ENCODE measurements at regions not wholly inside any gene's neighbourhood (a gene's known extent, or its start where the extent isn't known, plus 50 kb on each side); places are given as distances from the start of the nearest gene placed in this dataset.
"Not testable (repeated sequence)": the region's sequence is repeated elsewhere in the genome, so short reads cannot be mapped to it uniquely, and the experiment has no call there.

- in situ Hi-C loops (cut with HindIII; ENCODE audit: low sequenced_read_pairs) = no loop called here
Observed at GRCh38 chr6:93183531-93183972, 235.8 kb downstream of the EPHA7 start.

DNA sequence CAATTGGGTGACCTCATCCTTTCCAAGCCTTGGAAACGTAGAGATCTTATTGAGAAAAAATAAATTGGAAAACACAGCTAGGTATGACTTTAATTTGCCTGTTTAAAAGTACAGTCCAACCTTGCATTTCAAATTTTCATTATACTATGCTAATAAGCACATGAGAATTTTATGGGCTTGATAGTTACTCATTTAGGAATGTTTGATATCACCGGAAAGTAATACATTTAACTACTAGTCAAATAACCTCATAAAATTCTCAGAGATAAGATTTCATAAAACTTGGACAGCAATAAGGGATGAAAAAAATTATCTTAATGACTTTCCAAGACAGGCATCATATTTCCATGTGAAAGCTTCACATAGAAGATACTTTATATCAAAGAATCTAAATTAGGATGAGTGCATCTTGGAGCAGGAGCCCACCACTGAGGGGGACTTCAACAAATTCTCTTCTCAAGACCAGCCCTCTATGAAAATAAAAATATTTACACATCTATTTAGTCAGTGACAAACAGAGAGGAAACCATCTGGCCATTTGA, 236.3 kb downstream of the EPHA7 start:
- in situ Hi-C loops (cut with HindIII; ENCODE audit: low sequenced_read_pairs) = no loop called here

GRCh38 chr6:93177918-93178317, 241.4 kb downstream of the EPHA7 start:
- in situ Hi-C loops (cut with HindIII; ENCODE audit: low sequenced_read_pairs) = no loop called here

DNA sequence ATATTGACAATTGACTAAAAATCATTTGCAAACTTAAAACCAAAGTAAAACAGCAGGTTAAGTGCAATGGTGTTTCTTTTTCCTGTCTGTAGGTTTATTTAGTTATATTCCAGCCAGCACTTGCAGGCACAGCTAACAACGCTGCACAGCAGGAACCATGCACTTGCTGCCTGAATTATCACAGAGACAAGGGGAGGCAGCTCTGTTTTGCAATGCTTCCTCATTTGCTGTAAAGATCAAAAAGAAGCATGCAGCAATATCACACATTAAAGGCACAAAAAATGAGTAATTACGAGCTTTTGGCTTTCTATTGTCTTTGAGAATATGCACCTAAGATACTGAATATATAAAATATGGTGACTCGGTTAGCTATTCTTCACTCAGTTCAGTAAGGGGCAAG, 241.9 kb downstream of the EPHA7 start:
- in situ Hi-C loops (cut with HindIII; ENCODE audit: low sequenced_read_pairs) = no loop called here

DNA sequence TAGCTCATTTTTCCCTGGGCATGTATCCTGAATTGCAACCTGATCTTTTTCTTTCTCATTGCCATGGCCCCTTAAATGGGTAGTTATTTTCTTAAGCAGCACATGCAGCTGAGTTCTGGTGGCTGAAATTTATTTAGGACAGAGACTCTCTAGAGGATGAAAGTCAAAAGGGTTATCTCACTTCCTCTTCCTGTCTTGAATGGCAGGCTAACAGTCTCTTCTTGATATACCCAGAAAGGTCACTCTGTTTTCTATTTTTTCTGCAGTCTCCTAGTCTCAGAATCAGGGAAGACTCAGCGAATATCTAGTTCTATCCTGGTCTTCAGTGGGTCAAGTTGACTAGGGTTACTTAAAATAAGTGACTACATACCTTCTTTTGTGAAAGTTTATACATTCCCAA, 243.3 kb downstream of the EPHA7 start:
- in situ Hi-C loops (cut with HindIII; ENCODE audit: low sequenced_read_pairs) = no loop called here

- in situ Hi-C loops (cut with HindIII; ENCODE audit: low sequenced_read_pairs) = not testable (repeated sequence)
Observed at GRCh38 chr6:93173573-93173972, 245.8 kb downstream of the EPHA7 start.

DNA sequence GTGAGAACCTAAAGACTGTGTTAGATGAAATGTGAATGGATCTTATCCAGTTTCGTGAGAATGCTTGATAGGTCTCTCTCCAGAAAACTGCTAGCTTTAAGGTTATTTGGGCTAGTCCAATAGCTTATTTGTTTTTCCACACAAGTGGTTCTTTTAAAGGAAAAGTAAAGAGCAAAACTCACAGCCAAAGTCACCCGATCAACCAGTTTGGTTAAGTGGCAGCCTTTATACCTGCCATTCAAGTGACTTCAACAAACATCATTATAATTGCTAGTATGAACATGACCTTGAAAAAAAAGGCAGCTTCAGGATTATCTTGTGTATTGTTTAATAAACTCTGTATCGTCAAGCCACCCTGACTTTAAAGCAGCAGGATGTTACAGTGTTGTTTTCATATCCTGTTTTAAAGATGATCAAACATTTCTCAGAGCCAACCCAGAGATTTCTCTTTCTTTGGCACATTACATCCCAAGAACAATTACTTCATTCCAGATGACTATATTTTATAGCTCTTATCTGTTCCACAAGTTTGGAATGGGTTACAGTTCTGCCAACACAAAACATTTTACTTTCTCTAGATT, 253.4 kb downstream of the EPHA7 start:
- in situ Hi-C loops (cut with HindIII; ENCODE audit: low sequenced_read_pairs) = no loop called here

- in situ Hi-C loops (cut with HindIII; ENCODE audit: low sequenced_read_pairs) = no loop called here
Observed at GRCh38 chr6:93164781-93165180, 254.6 kb downstream of the EPHA7 start.

- in situ Hi-C loops (cut with HindIII; ENCODE audit: low sequenced_read_pairs) = no loop called here
Observed at GRCh38 chr6:93163146-93163545, 256.2 kb downstream of the EPHA7 start.

DNA sequence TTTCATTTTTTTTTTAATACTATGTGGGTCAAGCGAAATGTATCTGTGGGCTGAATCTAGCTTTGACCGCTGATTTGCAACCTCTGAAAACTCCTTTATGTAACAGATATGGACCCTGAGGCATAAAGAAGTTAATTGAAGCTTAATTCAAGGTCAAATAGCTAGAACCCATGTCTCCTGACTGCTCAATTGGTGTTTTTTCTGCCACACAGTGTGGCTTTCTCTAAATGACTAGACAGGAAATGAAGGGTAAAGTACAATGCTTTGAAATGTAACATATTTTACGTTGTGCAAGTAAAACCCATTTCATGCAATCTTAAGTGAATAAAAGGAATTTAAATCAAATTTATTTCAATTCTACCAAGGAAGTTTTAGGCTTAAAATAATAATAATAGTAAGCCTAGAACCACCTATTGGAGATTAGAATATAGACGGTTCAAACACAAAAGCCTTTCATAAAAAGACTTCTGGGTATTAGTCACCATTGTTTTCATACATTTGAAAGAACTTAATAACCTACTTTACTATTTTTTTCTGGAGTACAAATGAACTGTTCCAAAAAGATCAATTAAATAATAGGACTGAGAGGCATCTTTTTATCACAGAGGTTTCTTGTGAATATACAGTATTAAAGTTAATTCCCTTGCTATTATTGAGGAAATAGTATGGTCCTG, 279.8 kb downstream of the EPHA7 start:
- in situ Hi-C loops (cut with HindIII; ENCODE audit: low sequenced_read_pairs) = no loop called here

DNA sequence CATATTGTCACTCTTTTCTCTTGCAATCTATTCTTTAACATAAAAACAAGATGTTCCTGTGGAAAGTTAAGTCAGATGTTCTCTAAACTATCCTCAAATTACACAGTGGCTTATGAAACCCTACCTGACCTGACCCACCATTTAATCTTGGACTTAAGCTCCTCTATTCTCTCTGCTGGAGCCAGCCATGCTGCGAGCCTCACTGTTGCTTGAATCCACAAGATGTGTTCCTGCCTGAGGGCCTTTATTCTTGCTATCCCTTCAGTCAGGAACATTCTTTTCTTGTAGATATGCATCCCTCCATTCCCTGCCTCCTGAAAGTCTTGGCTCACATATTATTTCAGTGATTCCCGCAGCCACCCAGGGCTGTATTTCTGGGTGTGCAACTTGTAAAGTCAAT, 283.2 kb downstream of the EPHA7 start:
- in situ Hi-C loops (cut with HindIII; ENCODE audit: low sequenced_read_pairs) = no loop called here

GRCh38 chr6:93124006-93124632, 295.2 kb downstream of the EPHA7 start:
- in situ Hi-C loops (cut with HindIII; ENCODE audit: low sequenced_read_pairs) = no loop called here

GRCh38 chr6:93123585-93123984, 295.8 kb downstream of the EPHA7 start:
- in situ Hi-C loops (cut with HindIII; ENCODE audit: low sequenced_read_pairs) = no loop called here

DNA sequence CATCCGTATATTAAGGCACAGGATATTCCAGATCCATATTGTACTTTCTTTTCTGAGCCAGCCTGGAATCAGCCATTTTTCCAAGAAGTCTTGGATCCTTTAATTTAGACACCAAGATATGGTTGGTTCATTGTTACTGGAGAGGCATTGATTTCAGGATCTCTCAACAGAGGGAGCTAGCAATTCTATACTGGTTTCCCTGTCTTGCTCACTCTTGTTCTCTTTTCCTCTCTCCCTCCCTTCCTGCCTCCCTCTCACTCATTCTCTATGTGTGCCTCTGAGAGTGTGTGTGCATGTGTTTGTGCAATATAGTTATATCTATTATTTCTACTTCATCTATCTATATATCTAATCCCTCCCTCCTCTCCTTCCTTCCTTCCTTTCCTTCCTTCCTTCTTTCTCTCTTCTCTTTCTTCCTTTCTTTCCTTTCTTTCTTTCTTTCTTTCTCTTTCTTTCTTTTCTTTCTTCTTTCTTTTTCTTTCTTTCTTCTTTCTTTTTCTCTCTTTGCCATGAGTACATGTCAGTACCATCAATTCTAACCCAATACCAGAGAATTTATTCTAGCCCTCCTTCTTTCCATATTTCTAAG, 299.1 kb downstream of the EPHA7 start:
- in situ Hi-C loops (cut with HindIII; ENCODE audit: low sequenced_read_pairs) = no loop called here

DNA sequence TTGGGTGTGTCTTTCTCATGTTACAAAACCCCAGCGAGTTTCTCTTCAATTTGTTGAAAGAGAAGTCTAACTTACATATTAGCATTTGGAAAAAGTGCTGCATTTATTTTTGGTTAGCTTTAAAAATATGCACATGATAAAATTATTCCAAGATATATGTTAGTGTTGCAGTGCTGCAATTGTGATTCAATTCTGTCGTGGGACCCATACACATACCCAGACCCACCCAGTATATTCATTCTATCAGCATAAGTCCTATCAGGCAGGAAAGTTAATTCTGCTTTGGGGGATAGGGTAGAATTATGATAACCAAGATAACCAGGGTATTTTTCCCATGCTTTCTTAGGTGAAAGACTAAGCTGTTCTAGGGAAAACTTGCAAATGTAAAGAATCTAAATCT, 313.5 kb downstream of the EPHA7 start:
- in situ Hi-C loops (cut with HindIII; ENCODE audit: low sequenced_read_pairs) = no loop called here

DNA sequence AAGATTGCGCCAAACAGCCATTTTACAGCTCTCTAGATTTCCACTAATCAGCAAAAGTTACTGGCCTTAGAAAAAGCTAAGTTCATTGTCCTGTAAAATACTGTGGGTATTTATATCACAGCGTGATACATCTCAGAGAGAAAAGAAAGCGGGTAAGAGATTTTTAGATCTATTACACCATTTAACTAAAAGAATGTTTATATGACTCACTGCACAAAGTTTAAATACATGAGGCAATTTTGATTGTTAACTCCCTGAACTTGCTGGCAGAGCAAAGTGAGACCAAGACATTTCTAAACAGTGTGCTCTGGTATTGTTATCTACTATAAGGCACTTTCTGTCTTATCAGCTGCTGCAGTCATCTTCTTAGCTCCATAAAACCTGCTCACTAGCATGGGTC, 314.3 kb downstream of the EPHA7 start:
- in situ Hi-C loops (cut with HindIII; ENCODE audit: low sequenced_read_pairs) = no loop called here

DNA sequence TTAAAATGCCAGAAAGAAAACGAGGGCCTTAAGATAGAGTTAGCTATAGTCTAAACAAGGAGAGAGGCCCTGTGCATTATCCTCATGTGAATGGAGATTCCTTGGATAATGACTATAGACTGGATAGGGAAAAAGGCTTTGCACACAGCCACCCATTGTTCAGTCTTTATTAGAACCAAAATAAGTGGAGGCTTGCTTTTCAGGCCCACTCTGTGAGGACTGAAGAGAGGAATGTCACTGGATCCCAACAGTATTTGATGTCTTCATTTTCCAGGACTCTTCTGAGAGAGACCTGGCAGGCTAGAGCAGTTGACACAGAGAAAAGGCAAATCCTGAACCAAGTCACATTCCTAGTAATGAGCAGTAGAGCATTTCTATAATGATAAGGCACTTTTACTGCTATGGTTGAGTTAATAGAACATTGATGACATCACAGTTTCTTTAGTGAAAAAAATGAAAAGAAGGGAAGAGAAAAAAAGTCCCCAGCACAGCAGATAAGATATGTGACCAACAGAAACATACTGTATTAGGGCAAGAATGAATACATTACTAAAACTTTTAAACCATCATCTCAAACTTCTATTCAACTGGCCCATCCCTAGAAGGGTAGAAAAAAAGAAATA, 315.1 kb downstream of the EPHA7 start:
- in situ Hi-C loops (cut with HindIII; ENCODE audit: low sequenced_read_pairs) = no loop called here

DNA sequence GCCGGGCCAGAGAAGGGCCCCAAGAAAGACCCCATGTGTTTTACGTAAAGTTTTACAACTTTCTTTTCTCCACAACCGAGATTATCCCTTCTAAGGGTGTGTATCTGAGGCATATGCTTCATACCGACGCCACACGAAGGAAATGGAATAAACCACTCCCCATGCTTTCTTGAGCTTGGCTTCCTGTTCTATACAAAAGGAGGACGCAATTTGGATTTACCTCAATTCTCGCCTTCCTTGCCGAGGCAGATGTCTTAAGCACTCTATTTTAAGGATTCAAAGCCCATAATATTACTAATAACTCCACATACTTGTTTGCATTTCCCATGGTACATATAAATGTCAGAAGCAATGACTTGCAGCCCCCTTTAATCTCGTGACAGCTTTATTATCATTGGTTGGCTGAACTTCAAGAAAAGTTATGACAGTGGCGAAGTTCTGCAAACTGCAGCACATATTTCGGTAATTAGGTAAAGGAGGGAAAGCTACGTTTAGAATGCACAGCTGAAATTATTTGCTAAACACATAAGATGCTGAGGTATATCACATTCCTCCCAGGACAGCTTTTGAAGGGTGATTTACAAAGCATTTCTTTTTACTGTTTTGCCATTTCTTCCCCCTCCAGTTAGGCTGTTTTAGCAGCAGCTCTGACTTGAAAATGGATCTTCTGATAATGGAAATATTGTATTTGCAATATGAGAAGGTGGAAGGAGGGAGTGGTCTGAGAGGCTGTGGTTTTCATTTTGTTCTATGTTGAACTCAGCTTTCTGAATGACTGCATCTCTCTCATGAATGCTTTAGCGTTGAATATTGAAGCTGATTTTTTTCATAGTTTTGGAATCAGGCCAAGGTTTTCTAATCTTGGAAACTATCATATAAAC, 330.5 kb downstream of the EPHA7 start:
- in situ Hi-C loops (cut with HindIII; ENCODE audit: low sequenced_read_pairs) = no loop called here

DNA sequence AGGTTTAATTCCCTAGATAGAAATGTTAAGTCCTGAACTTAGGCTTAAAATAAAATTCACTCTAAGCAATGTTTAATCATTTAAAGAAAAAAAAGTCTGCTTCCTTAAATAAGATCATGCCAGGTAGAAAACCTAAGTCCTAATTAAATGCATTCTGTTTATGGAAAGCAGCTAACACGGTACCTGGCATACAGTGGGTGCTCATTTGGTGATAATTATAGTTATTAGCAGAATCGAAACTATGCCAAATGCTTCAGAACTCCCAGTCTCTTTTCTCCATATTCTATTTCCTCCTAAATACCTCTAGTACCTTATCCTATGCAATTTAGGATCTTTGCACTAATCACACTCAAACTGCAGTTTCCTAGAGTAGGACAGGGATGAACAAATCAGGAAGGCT, 331.8 kb downstream of the EPHA7 start:
- in situ Hi-C loops (cut with HindIII; ENCODE audit: low sequenced_read_pairs) = no loop called here

DNA sequence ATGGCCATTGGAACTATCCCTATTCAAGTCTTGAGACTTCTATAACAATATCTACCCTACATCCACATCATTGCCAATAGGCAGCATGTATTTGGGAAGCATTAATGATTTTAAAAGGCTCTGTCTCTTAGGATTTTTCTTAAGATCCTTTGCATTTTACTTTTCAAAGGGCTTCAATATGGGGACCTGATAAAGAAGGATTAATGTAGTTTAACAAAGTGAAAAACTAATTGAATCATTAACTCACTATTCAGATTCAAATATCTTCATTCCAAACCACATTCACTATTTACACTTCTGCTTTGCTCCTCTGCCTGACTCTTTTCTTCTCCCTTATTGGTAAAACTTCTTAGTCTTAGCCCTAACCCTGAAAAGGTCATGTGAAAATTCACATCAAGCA, 333.0 kb downstream of the EPHA7 start:
- in situ Hi-C loops (cut with HindIII; ENCODE audit: low sequenced_read_pairs) = no loop called here
